Gastroesophageal sphincter (tissue), 4 donors: ENCODE measurements at regions not wholly inside any gene's neighbourhood (a gene's known extent, or its start where the extent isn't known, plus 50 kb on each side); places are given as distances from the start of the nearest gene placed in this dataset.

Experiments used
- ATAC-seq: fragments of 150-250 bp; one replicate; pipeline ENCODE4 v1.9.1; 2016; ENCODE audit warnings: mild to moderate bottlenecking, moderate library complexity
- H3K27ac ChIP-seq, 4 donors: fragments of 200-600 bp; sonication (generic) in 3 of 4; 1 replicate in 3 of 4; 2 replicates in 1 of 4; pipeline ENCODE4 v1.5.1; 2016 to 2019
- H3K27me3 ChIP-seq: fragments of 200-600 bp; sonication (generic); one replicate; pipeline ENCODE4 v1.5.1; 2019
- H3K36me3 ChIP-seq, 2 donors: fragments of 200-600 bp; sonication (generic); one replicate each; pipeline ENCODE4 v1.5.1; 2019; ENCODE audit warnings: control low read depth in 1 of 2
- H3K4me1 ChIP-seq, 3 donors: fragments of 200-600 bp; sonication (generic); 1 replicate in 2 of 3; 2 replicates in 1 of 3; pipeline ENCODE4 v1.5.1; 2016 to 2019; ENCODE audit warnings: control low read depth in 2 of 3
- H3K4me3 ChIP-seq, 2 donors: fragments of 200-600 bp; sonication (generic); one replicate each; pipeline ENCODE4 v1.5.1; 2019; ENCODE audit warnings: mild to moderate bottlenecking in 1 of 2, moderate library complexity in 1 of 2
- H3K9me3 ChIP-seq, 3 donors: fragments of 200-600 bp; sonication (generic); one replicate each; pipeline ENCODE4 v1.5.1; 2017 to 2019; ENCODE audit warnings: control low read depth in 2 of 3
- EP300 ChIP-seq: sonication (generic); formaldehyde crosslinking; IDR thresholded peaks from one replicate; pipeline ENCODE4 v1.6.1; 2017; ENCODE audit warnings: antibody characterized with exemption, mild to moderate bottlenecking
- POLR2A ChIP-seq, 2 donors: fragments of 450-650 bp; IDR thresholded peaks; one replicate each; pipeline ENCODE4 v1.6.1; 2017; ENCODE audit warnings: antibody characterized with exemption in 2 of 2, mild to moderate bottlenecking in 2 of 2, moderate library complexity in 1 of 2
- POLR2AphosphoS5 ChIP-seq: sonication (generic); formaldehyde crosslinking; IDR thresholded peaks from one replicate; pipeline ENCODE4 v1.6.1; 2017; ENCODE audit warnings: antibody characterized with exemption
- WGBS, 2 donors: methylation state at CpG; one replicate each; pipeline ENCODE4 v1.1.5; 2018; ENCODE audit warnings: low coverage in 1 of 2; 5-methylcytosine and 5-hydroxymethylcytosine counted together
- TF ChIP-seq, protein P1 (sequence below), 4 experiments: fragments of 200-600 bp in 2 of 4; fragments of 450-650 bp in 2 of 4; sonication (generic) in 1 of 4; IDR thresholded peaks; one replicate each; pipeline ENCODE4 v1.5.1; 2017 to 2019; ENCODE audit warnings: antibody characterized with exemption in 4 of 4, mild to moderate bottlenecking in 2 of 4, moderate library complexity in 2 of 4

DNA sequence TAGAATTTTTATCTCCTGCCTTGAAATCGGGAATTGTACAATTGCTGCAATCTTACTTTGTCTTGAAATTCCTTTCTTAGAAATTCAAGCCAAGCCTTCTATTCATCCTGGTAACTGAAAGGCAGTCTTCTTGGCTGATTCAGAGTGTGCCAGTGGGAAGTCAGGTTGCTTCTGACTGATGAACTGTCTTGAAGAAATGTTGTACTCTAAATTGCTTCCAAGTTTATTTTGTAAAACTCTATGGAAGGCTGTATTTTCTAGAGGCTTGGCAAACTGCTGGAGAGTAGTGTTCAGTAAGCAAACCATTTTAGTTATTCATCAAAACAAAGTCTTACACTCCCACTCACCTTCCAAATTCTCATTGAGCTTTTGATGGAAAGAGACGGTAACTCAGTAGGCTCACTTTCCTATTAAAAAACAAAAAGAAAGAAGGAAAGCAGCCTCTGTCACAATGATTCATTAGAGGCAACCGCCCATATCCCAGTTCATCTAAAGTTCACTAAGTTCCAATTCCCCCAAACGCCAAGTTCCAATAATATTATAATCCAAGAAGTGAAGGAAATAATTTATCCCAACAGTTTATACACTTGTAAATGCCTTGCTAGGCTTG is 187.9 kb upstream of the MALRD1 start:
- no peak for ATAC-seq
- TF ChIP-seq POLR2AphosphoS5 (no peak), POLR2A (IDR thresholded peaks at IDR 0.05) (no peak), EP300 (no peak)
- TF ChIP-seq, protein P1, sequence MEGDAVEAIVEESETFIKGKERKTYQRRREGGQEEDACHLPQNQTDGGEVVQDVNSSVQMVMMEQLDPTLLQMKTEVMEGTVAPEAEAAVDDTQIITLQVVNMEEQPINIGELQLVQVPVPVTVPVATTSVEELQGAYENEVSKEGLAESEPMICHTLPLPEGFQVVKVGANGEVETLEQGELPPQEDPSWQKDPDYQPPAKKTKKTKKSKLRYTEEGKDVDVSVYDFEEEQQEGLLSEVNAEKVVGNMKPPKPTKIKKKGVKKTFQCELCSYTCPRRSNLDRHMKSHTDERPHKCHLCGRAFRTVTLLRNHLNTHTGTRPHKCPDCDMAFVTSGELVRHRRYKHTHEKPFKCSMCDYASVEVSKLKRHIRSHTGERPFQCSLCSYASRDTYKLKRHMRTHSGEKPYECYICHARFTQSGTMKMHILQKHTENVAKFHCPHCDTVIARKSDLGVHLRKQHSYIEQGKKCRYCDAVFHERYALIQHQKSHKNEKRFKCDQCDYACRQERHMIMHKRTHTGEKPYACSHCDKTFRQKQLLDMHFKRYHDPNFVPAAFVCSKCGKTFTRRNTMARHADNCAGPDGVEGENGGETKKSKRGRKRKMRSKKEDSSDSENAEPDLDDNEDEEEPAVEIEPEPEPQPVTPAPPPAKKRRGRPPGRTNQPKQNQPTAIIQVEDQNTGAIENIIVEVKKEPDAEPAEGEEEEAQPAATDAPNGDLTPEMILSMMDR (IDR thresholded peaks at IDR 0.05), result no peak

DNA sequence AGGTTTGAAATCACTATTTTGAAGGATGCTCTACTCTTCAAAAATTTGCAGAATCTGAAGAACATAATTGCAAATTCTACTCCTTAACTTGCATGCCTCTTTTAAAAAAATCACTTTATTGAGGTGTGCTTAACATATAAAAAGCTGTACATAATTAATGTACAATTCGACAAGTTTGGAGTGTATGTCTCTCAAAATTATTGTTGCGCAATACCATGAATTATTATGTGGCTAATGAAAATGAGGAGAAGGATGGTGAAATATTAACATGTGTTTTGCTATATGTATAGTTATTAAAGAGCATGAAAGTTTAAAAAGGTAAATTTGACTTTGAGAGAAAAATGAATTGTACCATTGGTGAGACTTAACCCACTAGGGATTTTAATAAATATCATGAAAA is 187.2 kb upstream of the MALRD1 start:
- Histone ChIP-seq H3K27me3 (no peaks in the 10 kb centered on the region), H3K4me3 (no peak overlapping the region), H3K4me1 (no peaks in the 10 kb centered on the region), H3K9me3 (no peaks in the 10 kb centered on the region), H3K27ac (no peak overlapping the region), H3K36me3 (no peaks in the 10 kb centered on the region)
- ATAC-seq, result no peak
- WGBS, 2 donors, result 89 to 97% methylated on average over 2 of the region's 2 CpGs
- TF ChIP-seq EP300 (no peak), POLR2A (IDR thresholded peaks at IDR 0.05) (no peak), POLR2AphosphoS5 (no peak)
- TF ChIP-seq, protein P1 (IDR thresholded peaks at IDR 0.05), result no peak

More for the DNA sequence above, 187.9 kb upstream of the MALRD1 start:
- no peaks in the 10 kb centered on the region for H3K4me1 ChIP-seq
- H3K36me3 ChIP-seq, result no peaks in the 10 kb centered on the region
- H3K9me3 ChIP-seq, result no peaks in the 10 kb centered on the region
- H3K4me3 ChIP-seq, result no peak overlapping the region
- no peaks in the 10 kb centered on the region for H3K27me3 ChIP-seq
- WGBS, 2 donors, result 10% methylated on average over 4 of the region's 4 CpGs
- H3K27ac ChIP-seq, result no peak overlapping the region

DNA sequence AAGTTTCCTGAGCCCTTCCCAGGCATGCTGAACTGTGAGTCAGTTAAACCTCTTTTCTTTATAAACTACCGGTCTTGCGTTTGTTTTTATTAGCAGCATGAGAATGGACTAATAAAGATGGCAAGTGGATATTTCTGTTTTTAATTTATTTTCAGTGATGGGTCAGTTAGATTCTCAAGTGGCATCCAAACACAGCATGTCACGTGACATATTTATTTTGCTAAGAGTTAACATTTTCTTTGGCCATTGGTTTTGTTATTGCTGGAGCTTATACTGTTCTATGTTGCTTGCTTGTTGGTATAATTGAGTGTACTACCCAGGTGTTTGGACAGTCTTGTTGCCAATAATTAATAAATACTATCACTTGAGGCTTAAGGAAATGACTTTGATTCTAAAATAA is 181.7 kb upstream of the MALRD1 start:
- Histone ChIP-seq H3K4me1 (no peaks in the 10 kb centered on the region), H3K36me3 (no peaks in the 10 kb centered on the region), H3K4me3 (no peak overlapping the region), H3K27me3 (no peaks in the 10 kb centered on the region), H3K27ac (no peak overlapping the region), H3K9me3 (no peaks in the 10 kb centered on the region)
- 54 to 61% methylated on average over 3 of the region's 3 CpGs for WGBS, 2 donors
- no peak for ATAC-seq
- TF ChIP-seq, protein P1 (IDR thresholded peaks at IDR 0.05), result no peak
- no peak for TF ChIP-seq POLR2AphosphoS5
- no peak for TF ChIP-seq EP300
- TF ChIP-seq POLR2A (IDR thresholded peaks at IDR 0.05), result no peak

DNA sequence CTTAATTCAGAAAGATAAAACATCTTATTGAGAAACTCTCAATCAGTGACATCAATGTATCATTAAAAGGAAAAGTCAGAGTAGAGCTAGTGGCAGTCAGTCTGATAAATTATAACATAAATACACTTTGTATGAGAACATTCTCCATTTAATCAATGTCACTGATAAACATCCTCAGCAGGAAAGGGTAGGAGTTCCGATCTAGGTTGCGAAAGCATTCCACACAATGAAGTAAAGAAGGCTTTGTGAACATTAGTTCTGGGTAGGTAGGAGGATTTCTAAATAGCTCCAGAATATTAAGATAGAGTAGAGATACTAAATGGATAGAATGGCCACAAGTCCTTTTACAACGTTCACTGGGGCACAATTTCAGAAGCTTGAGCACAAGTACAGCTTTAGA is 179.7 kb upstream of the MALRD1 start:
- WGBS, 2 donors, result 67 to 73% methylated on average over 3 of the region's 3 CpGs
- ATAC-seq, result no peak
- Histone ChIP-seq H3K36me3 (no peaks in the 10 kb centered on the region), H3K9me3 (no peaks in the 10 kb centered on the region), H3K4me3 (no peak overlapping the region), H3K27ac (no peak overlapping the region), H3K27me3 (no peaks in the 10 kb centered on the region), H3K4me1 (no peaks in the 10 kb centered on the region)
- TF ChIP-seq POLR2AphosphoS5 (no peak), EP300 (no peak), POLR2A (IDR thresholded peaks at IDR 0.05) (no peak)
- TF ChIP-seq, protein P1 (IDR thresholded peaks at IDR 0.05), result no peak

DNA sequence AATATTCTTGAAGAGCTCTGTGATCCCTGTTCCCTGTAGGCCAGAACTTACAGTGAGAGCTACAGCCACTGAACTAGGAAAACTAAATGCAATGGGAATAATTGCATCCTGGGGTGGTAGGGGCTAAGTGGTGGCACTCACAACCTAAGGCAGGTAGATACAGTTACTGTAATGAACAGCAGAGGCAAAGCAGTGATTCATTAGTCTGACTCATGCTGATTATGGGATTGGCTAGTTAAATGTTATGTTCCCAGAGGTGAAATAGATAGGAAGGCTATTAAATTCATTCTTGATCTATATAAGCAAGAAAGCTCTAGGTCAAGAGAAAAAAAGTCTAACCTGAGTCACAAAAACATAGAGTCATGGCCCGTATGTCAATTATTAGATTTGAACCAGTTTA is 173.1 kb upstream of the MALRD1 start:
- no peak for ATAC-seq
- H3K4me3 ChIP-seq, result no peak overlapping the region
- no peaks in the 10 kb centered on the region for H3K36me3 ChIP-seq
- TF ChIP-seq POLR2AphosphoS5, result no peak
- TF ChIP-seq POLR2A (IDR thresholded peaks at IDR 0.05), result no peak
- TF ChIP-seq EP300, result no peak
- TF ChIP-seq, protein P1 (IDR thresholded peaks at IDR 0.05), result no peak
- no peak overlapping the region for H3K27ac ChIP-seq
- no peaks in the 10 kb centered on the region for H3K27me3 ChIP-seq
- 100% methylated on average over 1 of the region's 1 CpG for WGBS, 2 donors
- H3K4me1 ChIP-seq, result no peaks in the 10 kb centered on the region
- H3K9me3 ChIP-seq, result no peaks in the 10 kb centered on the region
